PC-3 (cell line): ENCODE measurements at regions not wholly inside any gene's neighbourhood (a gene's known extent, or its start where the extent isn't known, plus 50 kb on each side); places are given as distances from the start of the nearest gene placed in this dataset.
A peak's percentile ranks its signal among the peaks of the same experiment; 100 is the strongest.

Experiments used
- ATAC-seq: fragments of 200-7000 bp; cut with Tn5 transposase; 2 replicates; pipeline ENCODE4 v1.9.1; 2020; ENCODE audit warnings: mild to moderate bottlenecking, moderate library complexity
- BruUV-seq: library from RNA; stranded (reverse); fragments of 400-500 nt; replicated peaks from 2 replicates; lab custom pipeline; 2021; lab: Mats Ljungman, UMichigan
- CTCF ChIA-PET: fragments of 300-600 bp; sonication (Branson Sonifier 250); formaldehyde crosslinking; loops from one replicate; lab custom pipeline; 2022; ENCODE audit warnings: antibody characterized with exemption; lab: Charles Lee
- POLR2A ChIA-PET: fragments of 300-600 bp; sonication (Branson Sonifier 250); formaldehyde crosslinking; loops from one replicate; lab custom pipeline; 2022; ENCODE audit warnings: antibody characterized with exemption; ENCODE audit not compliant: unreplicated experiment; lab: Charles Lee
- DNase-seq: peaks from one replicate; pipeline ENCODE4 v3.0.0-alpha.2; 2015
- H2AFZ ChIP-seq: fragments of 300-600 bp; sonication (generic); 2 replicates; pipeline ENCODE4 v1.6.0; 2016; ENCODE audit warnings: antibody characterized with exemption, low read length
- H3F3A ChIP-seq: fragments of 300-600 bp; sonication (generic); one replicate; pipeline ENCODE4 v1.6.0; 2017; ENCODE audit warnings: antibody characterized with exemption, low read length, control low read depth, mild to moderate bottlenecking; ENCODE audit not compliant: unreplicated experiment
- H3K27ac ChIP-seq: fragments of 300-600 bp; sonication (generic); 2 replicates; pipeline ENCODE4 v1.5.1; 2016; ENCODE audit warnings: mild to moderate bottlenecking, low read length
- H3K27me3 ChIP-seq: fragments of 300-600 bp; sonication (generic); 2 replicates; pipeline ENCODE4 v1.6.1; 2016; ENCODE audit warnings: low read length, mixed read lengths
- H3K36me3 ChIP-seq: fragments of 300-600 bp; sonication (generic); 2 replicates; pipeline ENCODE4 v1.6.1; 2016; ENCODE audit warnings: low read depth, mixed run types, low read length, mixed read lengths
- H3K4me1 ChIP-seq: fragments of 300-600 bp; sonication (generic); 2 replicates; pipeline ENCODE4 v1.5.1; 2016; ENCODE audit warnings: low read length; ENCODE audit not compliant: insufficient read depth
- H3K4me2 ChIP-seq: fragments of 300-600 bp; sonication (generic); 2 replicates; pipeline ENCODE4 v1.6.0; 2016; ENCODE audit warnings: low read length
- H3K4me3 ChIP-seq: fragments of 300-600 bp; sonication (generic); 2 replicates; pipeline ENCODE4 v1.5.1; 2016; ENCODE audit warnings: mild to moderate bottlenecking, low read length, mixed read lengths
- H3K79me2 ChIP-seq: fragments of 300-600 bp; sonication (generic); 2 replicates; pipeline ENCODE4 v1.6.1; 2017; ENCODE audit warnings: low read length, mixed read lengths
- H3K9ac ChIP-seq: fragments of 300-600 bp; sonication (generic); 2 replicates; pipeline ENCODE4 v1.6.0; 2016; ENCODE audit warnings: mild to moderate bottlenecking, low read length
- H3K9me2 ChIP-seq: fragments of 300-600 bp; sonication (generic); replicated peaks from 2 replicates; pipeline ENCODE4 v1.6.1; 2016; ENCODE audit warnings: mixed run types, low read length, mixed read lengths
- H3K9me3 ChIP-seq: fragments of 300-600 bp; sonication (generic); 2 replicates; pipeline ENCODE4 v1.6.1; 2016; ENCODE audit warnings: low read length, mixed read lengths
- H4K20me1 ChIP-seq: fragments of 300-600 bp; sonication (generic); 2 replicates; pipeline ENCODE4 v1.6.1; 2016; ENCODE audit warnings: low read length, mixed read lengths
- EZH2 ChIP-seq: fragments of 300-600 bp; sonication (generic); IDR thresholded peaks from one replicate; pipeline ENCODE4 v1.6.1; 2017; ENCODE audit warnings: antibody characterized with exemption, mild to moderate bottlenecking, low read length; ENCODE audit not compliant: unreplicated experiment
- EZH2phosphoT487 ChIP-seq: fragments of 300-600 bp; sonication (generic); IDR thresholded peaks from 2 replicates; pipeline ENCODE4 v1.6.1; 2018; ENCODE audit warnings: mild to moderate bottlenecking, antibody characterized with exemption, low read length, borderline replicate concordance
- intact Hi-C: fragments of 100-400 bp; cut with micrococcal nuclease; formaldehyde crosslinking; loops from 2 replicates; pipeline ENCODE4 v1.9.0; 2023
- TF ChIP-seq, protein P1 (sequence below): fragments of 300-600 bp; sonication (generic); conservative IDR thresholded peaks from 2 replicates; pipeline ENCODE4 v1.5.1; 2017; ENCODE audit warnings: antibody characterized with exemption, low read depth, mild to moderate bottlenecking, low read length

DNA sequence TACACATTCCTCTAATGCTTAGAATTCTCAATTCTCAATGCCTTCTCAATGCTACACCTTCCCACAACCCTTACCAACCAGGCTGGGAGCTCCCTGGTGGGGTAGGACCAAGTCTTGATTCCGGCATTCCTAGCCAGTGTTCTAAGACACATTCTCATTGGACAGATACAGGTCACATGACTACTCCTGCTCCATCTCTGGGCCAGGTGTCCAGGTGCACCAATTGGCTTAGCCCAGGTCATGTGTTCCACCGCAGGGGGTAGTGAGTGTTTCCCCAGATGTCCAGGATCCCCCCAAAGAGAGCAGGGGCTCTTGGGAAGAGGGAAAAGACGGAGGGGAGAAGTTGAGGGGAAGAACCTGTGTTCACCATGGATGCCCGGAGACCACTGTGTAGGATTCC, 58.7 kb upstream of the MLN start:
- Histone ChIP-seq H3K9me2 (no peaks in the 10 kb centered on the region), H3K27ac (no peak overlapping the region), H3K36me3 (no peaks in the 10 kb centered on the region), H3F3A (no peaks in the 10 kb centered on the region), H3K9me3 (no peaks in the 10 kb centered on the region), H3K4me2 (no peak overlapping the region), H2AFZ (no peak overlapping the region), H3K4me1 (no peaks in the 10 kb centered on the region), H3K79me2 (no peaks in the 10 kb centered on the region), H3K9ac (no peak overlapping the region), H3K27me3 (peaks cover 13% of the 10 kb centered on the region), H4K20me1 (no peaks in the 10 kb centered on the region), H3K4me3 (no peak overlapping the region)
- ChIA-PET CTCF (no interaction called here), POLR2A (no interaction called here)
- DNase-seq (no peak), ATAC-seq (no peak)
- BruUV-seq, result no TSS peak
- intact Hi-C loops, result no loop called here
- TF ChIP-seq EZH2 (no peak), EZH2phosphoT487 (no peak)
- TF ChIP-seq, protein P1, sequence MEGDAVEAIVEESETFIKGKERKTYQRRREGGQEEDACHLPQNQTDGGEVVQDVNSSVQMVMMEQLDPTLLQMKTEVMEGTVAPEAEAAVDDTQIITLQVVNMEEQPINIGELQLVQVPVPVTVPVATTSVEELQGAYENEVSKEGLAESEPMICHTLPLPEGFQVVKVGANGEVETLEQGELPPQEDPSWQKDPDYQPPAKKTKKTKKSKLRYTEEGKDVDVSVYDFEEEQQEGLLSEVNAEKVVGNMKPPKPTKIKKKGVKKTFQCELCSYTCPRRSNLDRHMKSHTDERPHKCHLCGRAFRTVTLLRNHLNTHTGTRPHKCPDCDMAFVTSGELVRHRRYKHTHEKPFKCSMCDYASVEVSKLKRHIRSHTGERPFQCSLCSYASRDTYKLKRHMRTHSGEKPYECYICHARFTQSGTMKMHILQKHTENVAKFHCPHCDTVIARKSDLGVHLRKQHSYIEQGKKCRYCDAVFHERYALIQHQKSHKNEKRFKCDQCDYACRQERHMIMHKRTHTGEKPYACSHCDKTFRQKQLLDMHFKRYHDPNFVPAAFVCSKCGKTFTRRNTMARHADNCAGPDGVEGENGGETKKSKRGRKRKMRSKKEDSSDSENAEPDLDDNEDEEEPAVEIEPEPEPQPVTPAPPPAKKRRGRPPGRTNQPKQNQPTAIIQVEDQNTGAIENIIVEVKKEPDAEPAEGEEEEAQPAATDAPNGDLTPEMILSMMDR, result no peak

DNA sequence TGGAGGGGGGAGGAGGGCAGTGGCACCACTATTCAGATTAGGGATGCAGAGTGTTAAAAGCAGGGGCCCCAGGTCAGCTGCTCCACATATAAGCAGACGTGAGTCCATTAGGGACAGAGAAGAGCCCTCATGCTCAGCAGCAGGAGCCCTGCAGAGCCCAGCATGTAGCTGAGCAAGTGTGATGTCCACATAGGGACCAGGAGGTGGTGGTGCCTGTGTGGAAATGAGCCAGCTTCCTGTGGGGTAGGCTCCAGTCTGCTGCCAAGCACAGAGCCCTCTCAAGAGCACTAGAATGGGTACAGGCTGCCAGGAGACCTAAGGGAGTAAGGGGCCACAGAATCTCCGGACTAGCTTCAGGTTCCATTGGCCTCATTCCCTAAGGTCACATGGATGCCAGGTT, 57.9 kb upstream of the MLN start:
- Histone ChIP-seq H3K4me3 (no peak overlapping the region), H3K4me1 (no peaks in the 10 kb centered on the region), H4K20me1 (no peaks in the 10 kb centered on the region), H3K9me3 (no peaks in the 10 kb centered on the region), H3F3A (no peaks in the 10 kb centered on the region), H3K4me2 (no peak overlapping the region), H3K9ac (no peak overlapping the region), H3K27me3 (peaks cover 13% of the 10 kb centered on the region), H3K27ac (no peak overlapping the region), H2AFZ (no peak overlapping the region), H3K36me3 (no peaks in the 10 kb centered on the region), H3K9me2 (no peaks in the 10 kb centered on the region), H3K79me2 (no peaks in the 10 kb centered on the region)
- BruUV-seq, result no TSS peak
- CTCF ChIA-PET, result no interaction called here
- no peak for DNase-seq
- no peak for ATAC-seq
- intact Hi-C loops, result no loop called here
- POLR2A ChIA-PET, result interaction anchor here (0.5 kb wide), 1 partner anchor 125 kb away, joined by 4 read pairs; no protein-coding TSS in a partner anchor
- TF ChIP-seq EZH2phosphoT487 (no peak), EZH2 (no peak)
- TF ChIP-seq, protein P1, result no peak

DNA sequence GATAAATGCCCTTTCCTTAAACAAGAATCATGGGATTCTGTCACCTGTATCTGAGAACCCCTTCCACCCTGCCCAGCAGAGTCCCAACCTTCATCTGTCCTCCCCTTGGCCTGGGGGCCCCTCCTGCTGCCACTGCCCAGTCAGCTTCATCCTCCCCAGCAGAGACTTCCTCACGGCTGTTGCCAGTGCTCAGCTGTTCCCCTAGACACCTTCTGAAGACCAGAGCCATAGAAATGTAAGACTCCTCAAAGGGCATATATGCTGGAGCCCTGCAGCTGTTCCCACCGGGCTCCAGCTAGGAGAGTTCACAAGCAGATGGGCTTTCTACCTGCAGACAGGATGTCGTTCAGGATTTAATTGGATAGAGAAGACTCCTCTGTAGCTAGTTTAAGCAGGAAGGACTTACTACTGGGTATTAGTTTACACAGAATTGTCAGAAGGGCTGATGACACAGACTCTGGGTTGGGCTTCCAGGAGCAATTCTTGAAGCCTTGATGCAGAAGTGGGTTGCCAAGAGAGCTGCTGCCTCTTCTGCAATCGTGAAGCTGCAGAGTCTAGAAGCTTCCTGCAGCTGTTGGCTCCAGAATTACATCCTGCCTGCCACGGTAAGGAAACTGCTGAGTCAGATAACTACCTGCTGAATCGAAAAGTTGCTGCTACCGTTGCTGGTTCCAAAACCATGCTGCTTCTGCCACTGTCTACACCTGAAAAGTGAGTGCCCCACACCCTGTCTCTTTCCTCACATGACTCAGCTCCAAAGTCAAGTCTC, 57.1 kb upstream of the MLN start:
- H3K4me2 ChIP-seq, result no peak overlapping the region
- no peaks in the 10 kb centered on the region for H3K9me3 ChIP-seq
- H3F3A ChIP-seq, result no peaks in the 10 kb centered on the region
- H3K36me3 ChIP-seq, result no peaks in the 10 kb centered on the region
- BruUV-seq, result no TSS peak
- no peaks in the 10 kb centered on the region for H3K9me2 ChIP-seq
- TF ChIP-seq EZH2phosphoT487 (no peak), EZH2 (no peak)
- TF ChIP-seq, protein P1, result no peak
- no peak overlapping the region for H3K9ac ChIP-seq
- no peaks in the 10 kb centered on the region for H4K20me1 ChIP-seq
- H3K27me3 ChIP-seq, result peaks cover 16% of the 10 kb centered on the region
- no peak overlapping the region for H3K4me3 ChIP-seq
- peak; percentile 9 for DNase-seq
- no peaks in the 10 kb centered on the region for H3K79me2 ChIP-seq
- H2AFZ ChIP-seq, result no peak overlapping the region
- ATAC-seq, result 0 out of 2 replicates have a peak, but pooled peaks have one; percentile 35
- ChIA-PET CTCF (interaction anchor here (0.5 kb wide), 1 partner anchor 43 kb away, joined by 3 read pairs; no protein-coding TSS in a partner anchor), POLR2A (interaction anchor here (0.5 kb wide), 1 partner anchor 126 kb away, joined by 4 read pairs; no protein-coding TSS in a partner anchor)
- intact Hi-C loops, result no loop called here
- no peaks in the 10 kb centered on the region for H3K4me1 ChIP-seq
- no peak overlapping the region for H3K27ac ChIP-seq
